ENCODE measurements at regions not wholly inside any gene's neighbourhood (a gene's known extent, or its start where the extent isn't known, plus 50 kb on each side); places are given as distances from the start of the nearest gene placed in this dataset.

DNA sequence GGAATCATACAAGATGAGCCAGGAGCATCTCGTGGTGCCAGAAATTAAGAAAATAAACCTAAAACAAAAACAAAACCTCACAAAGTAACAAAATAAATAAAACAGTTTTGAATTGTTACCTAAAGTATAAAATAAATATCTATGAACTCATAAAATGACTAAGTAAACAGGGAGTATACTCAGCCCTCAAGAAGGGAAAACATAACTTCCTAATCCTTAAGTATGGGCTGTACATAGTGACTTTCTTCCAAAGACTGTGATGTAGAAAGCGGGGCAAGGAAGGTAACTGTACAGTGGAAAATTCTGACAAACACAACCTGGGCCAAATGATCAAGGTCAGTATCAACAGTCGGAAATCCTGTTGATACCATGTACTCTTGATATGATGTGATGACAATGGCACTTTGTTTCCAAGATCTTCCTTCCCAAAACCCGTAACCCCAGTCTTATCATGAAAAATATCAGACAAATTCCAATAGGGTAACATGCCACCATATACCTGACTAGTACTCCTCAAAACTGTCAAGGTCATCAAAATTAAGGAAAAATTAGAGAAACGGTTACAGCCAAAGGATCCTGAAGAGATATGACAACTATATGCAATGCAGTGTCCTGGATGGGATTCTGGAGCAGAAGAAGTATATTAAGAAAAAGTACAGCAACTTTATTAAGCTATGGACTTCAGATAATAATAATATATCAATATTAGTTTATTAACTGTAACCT is 76.0 kb upstream of the XIRP2 start:
- Histone ChIP-seq H3K4me3 (replicated peaks; ENCODE audit: insufficient read depth, low read length) (no peak overlapping the region), H3K27me3 (ENCODE audit: insufficient read depth, poor library complexity, severe bottlenecking) (no peaks in the 10 kb centered on the region), H3K27ac (replicated peaks) (no peak overlapping the region)
- TF ChIP-seq GABPA (IDR thresholded peaks at IDR 0.05; ENCODE audit: low read depth) (no peak), POLR2AphosphoS5 (IDR thresholded peaks at IDR 0.05; ENCODE audit: low read depth) (no peak)
- TF ChIP-seq, protein P1, sequence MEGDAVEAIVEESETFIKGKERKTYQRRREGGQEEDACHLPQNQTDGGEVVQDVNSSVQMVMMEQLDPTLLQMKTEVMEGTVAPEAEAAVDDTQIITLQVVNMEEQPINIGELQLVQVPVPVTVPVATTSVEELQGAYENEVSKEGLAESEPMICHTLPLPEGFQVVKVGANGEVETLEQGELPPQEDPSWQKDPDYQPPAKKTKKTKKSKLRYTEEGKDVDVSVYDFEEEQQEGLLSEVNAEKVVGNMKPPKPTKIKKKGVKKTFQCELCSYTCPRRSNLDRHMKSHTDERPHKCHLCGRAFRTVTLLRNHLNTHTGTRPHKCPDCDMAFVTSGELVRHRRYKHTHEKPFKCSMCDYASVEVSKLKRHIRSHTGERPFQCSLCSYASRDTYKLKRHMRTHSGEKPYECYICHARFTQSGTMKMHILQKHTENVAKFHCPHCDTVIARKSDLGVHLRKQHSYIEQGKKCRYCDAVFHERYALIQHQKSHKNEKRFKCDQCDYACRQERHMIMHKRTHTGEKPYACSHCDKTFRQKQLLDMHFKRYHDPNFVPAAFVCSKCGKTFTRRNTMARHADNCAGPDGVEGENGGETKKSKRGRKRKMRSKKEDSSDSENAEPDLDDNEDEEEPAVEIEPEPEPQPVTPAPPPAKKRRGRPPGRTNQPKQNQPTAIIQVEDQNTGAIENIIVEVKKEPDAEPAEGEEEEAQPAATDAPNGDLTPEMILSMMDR (IDR thresholded peaks at IDR 0.05; ENCODE audit: insufficient read depth, low read length) = no peak
- DNase-seq (ENCODE audit: low read depth in 1 of 2, low spot score in 1 of 2) = no peak

DNA sequence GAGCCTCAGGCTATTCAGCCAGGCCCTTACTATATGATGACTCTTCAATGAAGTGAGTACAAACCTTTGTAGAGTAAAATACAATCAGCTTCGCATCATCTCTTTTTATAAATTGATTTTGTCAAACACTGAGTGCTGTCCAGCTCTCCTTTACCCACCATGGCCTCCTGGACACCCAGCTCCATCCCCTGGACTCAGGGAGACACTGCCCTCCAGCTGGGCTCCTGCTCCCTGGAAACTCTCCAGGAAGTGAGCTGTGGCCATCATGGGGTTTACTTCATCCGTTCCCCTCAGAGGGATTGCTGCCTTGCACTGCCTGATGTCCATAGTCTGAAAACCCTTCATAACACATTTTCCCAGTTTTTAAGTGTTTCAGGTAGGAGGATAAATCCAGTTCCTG is 82.5 kb upstream of the XIRP2 start:
- no peak for DNase-seq (ENCODE audit: low read depth in 1 of 2, low spot score in 1 of 2)
- Histone ChIP-seq H3K27ac (replicated peaks) (no peak overlapping the region), H3K4me3 (replicated peaks; ENCODE audit: insufficient read depth, low read length) (no peak overlapping the region), H3K27me3 (ENCODE audit: insufficient read depth, poor library complexity, severe bottlenecking) (no peaks in the 10 kb centered on the region)
- TF ChIP-seq GABPA (IDR thresholded peaks at IDR 0.05; ENCODE audit: low read depth) (no peak), POLR2AphosphoS5 (IDR thresholded peaks at IDR 0.05; ENCODE audit: low read depth) (no peak), SPI1 (IDR thresholded peaks at IDR 0.05; ENCODE audit: borderline replicate concordance, low read depth) (no peak)
- TF ChIP-seq, protein P2, sequence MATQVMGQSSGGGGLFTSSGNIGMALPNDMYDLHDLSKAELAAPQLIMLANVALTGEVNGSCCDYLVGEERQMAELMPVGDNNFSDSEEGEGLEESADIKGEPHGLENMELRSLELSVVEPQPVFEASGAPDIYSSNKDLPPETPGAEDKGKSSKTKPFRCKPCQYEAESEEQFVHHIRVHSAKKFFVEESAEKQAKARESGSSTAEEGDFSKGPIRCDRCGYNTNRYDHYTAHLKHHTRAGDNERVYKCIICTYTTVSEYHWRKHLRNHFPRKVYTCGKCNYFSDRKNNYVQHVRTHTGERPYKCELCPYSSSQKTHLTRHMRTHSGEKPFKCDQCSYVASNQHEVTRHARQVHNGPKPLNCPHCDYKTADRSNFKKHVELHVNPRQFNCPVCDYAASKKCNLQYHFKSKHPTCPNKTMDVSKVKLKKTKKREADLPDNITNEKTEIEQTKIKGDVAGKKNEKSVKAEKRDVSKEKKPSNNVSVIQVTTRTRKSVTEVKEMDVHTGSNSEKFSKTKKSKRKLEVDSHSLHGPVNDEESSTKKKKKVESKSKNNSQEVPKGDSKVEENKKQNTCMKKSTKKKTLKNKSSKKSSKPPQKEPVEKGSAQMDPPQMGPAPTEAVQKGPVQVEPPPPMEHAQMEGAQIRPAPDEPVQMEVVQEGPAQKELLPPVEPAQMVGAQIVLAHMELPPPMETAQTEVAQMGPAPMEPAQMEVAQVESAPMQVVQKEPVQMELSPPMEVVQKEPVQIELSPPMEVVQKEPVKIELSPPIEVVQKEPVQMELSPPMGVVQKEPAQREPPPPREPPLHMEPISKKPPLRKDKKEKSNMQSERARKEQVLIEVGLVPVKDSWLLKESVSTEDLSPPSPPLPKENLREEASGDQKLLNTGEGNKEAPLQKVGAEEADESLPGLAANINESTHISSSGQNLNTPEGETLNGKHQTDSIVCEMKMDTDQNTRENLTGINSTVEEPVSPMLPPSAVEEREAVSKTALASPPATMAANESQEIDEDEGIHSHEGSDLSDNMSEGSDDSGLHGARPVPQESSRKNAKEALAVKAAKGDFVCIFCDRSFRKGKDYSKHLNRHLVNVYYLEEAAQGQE (IDR thresholded peaks at IDR 0.05; ENCODE audit: insufficient replicate concordance, low read depth) = no peak
- TF ChIP-seq, protein P1 (IDR thresholded peaks at IDR 0.05; ENCODE audit: insufficient read depth, low read length) = no peak

DNA sequence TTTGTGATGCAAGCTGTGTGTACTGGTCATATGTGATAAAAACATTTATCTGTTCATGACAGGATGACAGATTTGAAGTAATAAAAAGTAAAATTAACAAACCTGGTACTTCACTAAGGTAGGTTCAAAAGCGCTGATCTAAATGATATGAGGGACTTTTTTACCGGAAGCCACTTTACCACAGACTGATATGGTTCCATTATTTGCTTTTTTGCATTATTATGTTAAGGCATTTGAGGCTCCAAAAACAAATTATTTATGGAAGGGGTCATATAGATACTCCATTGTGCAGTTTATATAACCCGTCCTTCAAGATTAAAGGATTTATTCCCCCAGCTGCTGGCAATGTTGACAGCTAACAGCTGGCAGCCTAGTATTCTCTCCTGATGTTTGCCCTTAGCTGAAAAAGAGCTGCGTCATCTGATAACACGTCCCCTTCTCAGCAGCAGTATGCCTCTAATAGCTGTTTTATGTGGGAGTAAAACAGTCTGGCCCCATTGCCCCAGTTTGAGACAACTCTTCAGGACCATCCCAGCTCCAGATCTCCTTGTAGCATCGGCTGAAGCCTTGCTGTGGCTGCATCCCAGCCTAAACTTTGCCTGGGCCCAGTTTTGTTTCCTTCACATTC is 84.8 kb upstream of the XIRP2 start:
- no peaks in the 10 kb centered on the region for H3K27me3 ChIP-seq (ENCODE audit: insufficient read depth, poor library complexity, severe bottlenecking)
- TF ChIP-seq, protein P2 (IDR thresholded peaks at IDR 0.05; ENCODE audit: insufficient replicate concordance, low read depth) = no peak
- no peak for TF ChIP-seq GABPA (IDR thresholded peaks at IDR 0.05; ENCODE audit: low read depth)
- no peak for TF ChIP-seq POLR2AphosphoS5 (IDR thresholded peaks at IDR 0.05; ENCODE audit: low read depth)
- TF ChIP-seq SPI1 (IDR thresholded peaks at IDR 0.05; ENCODE audit: borderline replicate concordance, low read depth) = no peak
- TF ChIP-seq, protein P1 (IDR thresholded peaks at IDR 0.05; ENCODE audit: insufficient read depth, low read length) = no peak
- no peak overlapping the region for H3K27ac ChIP-seq (replicated peaks)
- no peak for DNase-seq (ENCODE audit: low read depth in 1 of 2, low spot score in 1 of 2)
- H3K4me3 ChIP-seq (replicated peaks; ENCODE audit: insufficient read depth, low read length) = no peak overlapping the region

All from HL-60 (cell line).